ENCODE measurements at regions not wholly inside any gene's neighbourhood (a gene's known extent, or its start where the extent isn't known, plus 50 kb on each side); places are given as distances from the start of the nearest gene placed in this dataset.
"Not testable (repeated sequence)": the region's sequence is repeated elsewhere in the genome, so short reads cannot be mapped to it uniquely, and the experiment has no call there.

DNA sequence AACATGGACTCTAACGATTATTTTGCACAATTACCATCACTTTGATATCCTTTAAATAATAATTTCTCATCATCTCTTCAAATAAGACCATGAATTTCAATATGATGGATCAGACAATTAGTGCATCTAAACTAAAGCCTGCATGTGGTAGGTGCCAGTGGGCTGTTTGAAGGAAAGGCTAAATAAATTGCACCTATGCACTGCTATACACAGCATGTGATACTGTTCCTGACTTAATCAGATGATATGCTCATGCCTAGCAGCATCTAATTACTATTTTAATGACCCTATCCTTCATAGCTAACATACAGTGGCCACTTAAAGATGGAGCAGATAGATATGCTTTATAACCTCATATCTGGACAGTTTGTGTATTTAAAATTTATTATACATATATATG, 731.6 kb upstream of the MANEA start:
- no peak for FAIRE-seq

GRCh38 chr6:94835264-94835663, 742.1 kb upstream of the MANEA start:
- DNase-seq (ENCODE audit: insufficient read length, low spot score) (no peak), FAIRE-seq (no peak)
- TF ChIP-seq, protein P1, sequence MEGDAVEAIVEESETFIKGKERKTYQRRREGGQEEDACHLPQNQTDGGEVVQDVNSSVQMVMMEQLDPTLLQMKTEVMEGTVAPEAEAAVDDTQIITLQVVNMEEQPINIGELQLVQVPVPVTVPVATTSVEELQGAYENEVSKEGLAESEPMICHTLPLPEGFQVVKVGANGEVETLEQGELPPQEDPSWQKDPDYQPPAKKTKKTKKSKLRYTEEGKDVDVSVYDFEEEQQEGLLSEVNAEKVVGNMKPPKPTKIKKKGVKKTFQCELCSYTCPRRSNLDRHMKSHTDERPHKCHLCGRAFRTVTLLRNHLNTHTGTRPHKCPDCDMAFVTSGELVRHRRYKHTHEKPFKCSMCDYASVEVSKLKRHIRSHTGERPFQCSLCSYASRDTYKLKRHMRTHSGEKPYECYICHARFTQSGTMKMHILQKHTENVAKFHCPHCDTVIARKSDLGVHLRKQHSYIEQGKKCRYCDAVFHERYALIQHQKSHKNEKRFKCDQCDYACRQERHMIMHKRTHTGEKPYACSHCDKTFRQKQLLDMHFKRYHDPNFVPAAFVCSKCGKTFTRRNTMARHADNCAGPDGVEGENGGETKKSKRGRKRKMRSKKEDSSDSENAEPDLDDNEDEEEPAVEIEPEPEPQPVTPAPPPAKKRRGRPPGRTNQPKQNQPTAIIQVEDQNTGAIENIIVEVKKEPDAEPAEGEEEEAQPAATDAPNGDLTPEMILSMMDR (IDR thresholded peaks at IDR 0.05; ENCODE audit: insufficient read depth, missing control alignments) = no peak

More for the DNA sequence above, 731.6 kb upstream of the MANEA start:
- TF ChIP-seq, protein P1 (IDR thresholded peaks at IDR 0.05; ENCODE audit: insufficient read depth, missing control alignments) = no peak
- DNase-seq (ENCODE audit: insufficient read length, low spot score) = no peak

- TF ChIP-seq, protein P1 (IDR thresholded peaks at IDR 0.05; ENCODE audit: insufficient read depth, missing control alignments) = no peak
- DNase-seq (ENCODE audit: insufficient read length, low spot score) = no peak
- FAIRE-seq = no peak
These were observed 763.5 kb upstream of the MANEA start for GRCh38 chr6:94813806-94814205.

GRCh38 chr6:94801344-94801743, 776.0 kb upstream of the MANEA start:
- no peak for DNase-seq (ENCODE audit: insufficient read length, low spot score)
- no peak for FAIRE-seq
- TF ChIP-seq, protein P1 (IDR thresholded peaks at IDR 0.05; ENCODE audit: insufficient read depth, missing control alignments) = no peak

GRCh38 chr6:94785514-94785913, 791.8 kb upstream of the MANEA start:
- TF ChIP-seq, protein P1 (IDR thresholded peaks at IDR 0.05; ENCODE audit: insufficient read depth, missing control alignments) = no peak
- DNase-seq (ENCODE audit: insufficient read length, low spot score) = no peak
- no peak for FAIRE-seq

DNA sequence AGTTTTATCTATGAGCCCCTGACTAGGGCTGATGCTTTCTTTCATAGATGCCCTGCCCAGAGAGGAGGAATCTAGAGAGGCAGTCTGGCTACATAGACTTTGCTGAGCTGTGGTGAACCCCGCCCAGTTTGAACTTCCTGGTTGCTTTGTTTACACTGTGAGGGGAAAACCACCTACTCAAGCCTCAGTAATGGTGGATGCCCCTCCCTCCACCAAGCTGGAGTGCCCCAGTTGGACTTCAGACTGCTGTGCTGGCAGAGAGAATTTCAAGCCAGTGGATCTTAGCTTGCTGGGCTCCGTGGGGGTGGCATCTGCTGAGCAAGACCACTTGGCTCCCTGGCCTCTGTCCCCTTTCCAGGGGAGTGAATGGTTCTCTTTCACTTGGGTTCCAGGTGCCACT, 792.3 kb upstream of the MANEA start:
- DNase-seq (ENCODE audit: insufficient read length, low spot score); FAIRE-seq: not testable (repeated sequence)

GRCh38 chr6:94769197-94769596, 808.1 kb upstream of the MANEA start:
- TF ChIP-seq, protein P1 (IDR thresholded peaks at IDR 0.05; ENCODE audit: insufficient read depth, missing control alignments) = no peak
- FAIRE-seq (no peak), DNase-seq (ENCODE audit: insufficient read length, low spot score) (no peak)

All from D721Med (cell line).